ENCODE measurements at regions not wholly inside any gene's neighbourhood (a gene's known extent, or its start where the extent isn't known, plus 50 kb on each side); places are given as distances from the start of the nearest gene placed in this dataset.
A peak's percentile ranks its signal among the peaks of the same experiment; 100 is the strongest.

GRCh38 chr1:204736836-204737235, 51.3 kb upstream of the LRRN2 start:
- DNase-seq (ENCODE audit: low read depth) = no peak

- DNase-seq (ENCODE audit: low read depth) = no peak
Observed at GRCh38 chr1:204738506-204738905, 53.0 kb upstream of the LRRN2 start.

GRCh38 chr1:204740354-204740753, 54.8 kb upstream of the LRRN2 start:
- DNase-seq (ENCODE audit: low read depth) = no peak

GRCh38 chr1:204741440-204741839, 55.9 kb upstream of the LRRN2 start:
- no peak for DNase-seq (ENCODE audit: low read depth)

GRCh38 chr1:204742676-204743251, 57.2 kb upstream of the LRRN2 start:
- DNase-seq (ENCODE audit: low read depth) = no peak

GRCh38 chr1:204744107-204744779, 58.7 kb upstream of the LRRN2 start:
- no peak for DNase-seq (ENCODE audit: low read depth)

GRCh38 chr1:204746838-204747442, 61.4 kb upstream of the LRRN2 start:
- DNase-seq (ENCODE audit: low read depth) = peak; percentile 3

- DNase-seq (ENCODE audit: low read depth) = no peak
Observed at GRCh38 chr1:204751480-204751879, 65.9 kb upstream of the LRRN2 start.

- no peak for DNase-seq (ENCODE audit: low read depth)
Observed at GRCh38 chr1:204751883-204752687, 66.5 kb upstream of the LRRN2 start.

GRCh38 chr1:204752688-204753040, 67.1 kb upstream of the LRRN2 start:
- no peak for DNase-seq (ENCODE audit: low read depth)

- no peak for DNase-seq (ENCODE audit: low read depth)
Observed at GRCh38 chr1:204754821-204755220, 69.3 kb upstream of the LRRN2 start.

GRCh38 chr1:204756349-204756748, 70.8 kb upstream of the LRRN2 start:
- no peak for DNase-seq (ENCODE audit: low read depth)

- DNase-seq (ENCODE audit: low read depth) = no peak
Observed at GRCh38 chr1:204756811-204757210, 71.3 kb upstream of the LRRN2 start.

- DNase-seq (ENCODE audit: low read depth) = no peak
Observed at GRCh38 chr1:204758601-204759000, 73.1 kb upstream of the LRRN2 start.

GRCh38 chr1:204760350-204760749, 74.8 kb upstream of the LRRN2 start:
- no peak for DNase-seq (ENCODE audit: low read depth)

GRCh38 chr1:204760757-204761156, 75.2 kb upstream of the LRRN2 start:
- DNase-seq (ENCODE audit: low read depth) = no peak

GRCh38 chr1:204763773-204764427, 78.4 kb upstream of the LRRN2 start:
- DNase-seq (ENCODE audit: low read depth) = peak; percentile 43

- DNase-seq (ENCODE audit: low read depth) = no peak
Observed at GRCh38 chr1:204769997-204770396, 84.5 kb upstream of the LRRN2 start.

- no peak for DNase-seq (ENCODE audit: low read depth)
Observed at GRCh38 chr1:204771358-204771757, 85.8 kb upstream of the LRRN2 start.

- no peak for DNase-seq (ENCODE audit: low read depth)
Observed at GRCh38 chr1:204773246-204773645, 87.7 kb upstream of the LRRN2 start.

GRCh38 chr1:204775546-204775945, 90.0 kb upstream of the LRRN2 start:
- no peak for DNase-seq (ENCODE audit: low read depth)

GRCh38 chr1:204777591-204777990, 92.1 kb upstream of the LRRN2 start:
- DNase-seq (ENCODE audit: low read depth) = no peak

All from stimulated activated CD8-positive, alpha-beta memory T cell treated with anti-CD3 and anti-CD28 coated beads, Interleukin-7, amount 100 ng/mL, for 24 hours (primary cell).